ENCODE measurements at regions not wholly inside any gene's neighbourhood (a gene's known extent, or its start where the extent isn't known, plus 50 kb on each side); places are given as distances from the start of the nearest gene placed in this dataset.

GRCh38 chr22:48145738-48146137 lies 1383.3 kb downstream of the TBC1D22A start:
- CTCF ChIA-PET, result no interaction called here
- H3K14ac ChIP-seq (replicated peaks; ENCODE audit: low read depth, low read length), result no peak overlapping the region
- no peaks in the 10 kb centered on the region for H3K9me1 ChIP-seq (ENCODE audit: insufficient read depth, low read length)
- in situ Hi-C loops (cut with MboI; ENCODE audit: low sequenced_read_pairs) (no loop called here), intact Hi-C loops (cut with micrococcal nuclease) (no loop called here), dilution Hi-C loops (cut with HindIII; ENCODE audit: low sequenced_read_pairs, unreplicated experiment) (no loop called here)
- POLR2A ChIA-PET (ENCODE audit: unreplicated experiment), result no interaction called here
- no peak overlapping the region for H3K27ac ChIP-seq (ENCODE audit: insufficient read depth, low read length)
- H3K56ac ChIP-seq (ENCODE audit: extremely low read depth, insufficient read depth, low read length), result no peak overlapping the region
- TF ChIP-seq RAD21 (IDR thresholded peaks at IDR 0.05; ENCODE audit: low read length), result no peak
- no peak for TF ChIP-seq ELK1 (IDR thresholded peaks at IDR 0.05; ENCODE audit: borderline replicate concordance, low read depth, low read length)
- no peak for TF ChIP-seq RFX5 (IDR thresholded peaks at IDR 0.05; ENCODE audit: low read depth, low read length)
- TF ChIP-seq POLR2A (IDR thresholded peaks at IDR 0.05; ENCODE audit: low read depth, low read length), result no peak
- no peak for TF ChIP-seq BHLHE40 (IDR thresholded peaks at IDR 0.05; ENCODE audit: low read depth, low read length)
- no peak for TF ChIP-seq MXI1 (IDR thresholded peaks at IDR 0.05; ENCODE audit: borderline replicate concordance, low read depth, low read length)
- H2BK20ac ChIP-seq (ENCODE audit: low read depth, low read length), result no peak overlapping the region
- H4K5ac ChIP-seq (ENCODE audit: low read depth, low read length), result no peak overlapping the region
- no TSS peak for BruUV-seq (replicated peaks)
- no peak overlapping the region for H2BK15ac ChIP-seq (ENCODE audit: low read depth, low read length)
- no peaks in the 10 kb centered on the region for H3K27me3 ChIP-seq (ENCODE audit: control insufficient read depth, insufficient read depth, low read length)
- no peak overlapping the region for H3K4ac ChIP-seq (ENCODE audit: low read depth, low read length)
- no peaks in the 10 kb centered on the region for H3K79me1 ChIP-seq (ENCODE audit: low read depth in 1 of 2, low read length in 2 of 2)
- no peak overlapping the region for H2BK5ac ChIP-seq (ENCODE audit: low read depth, low read length, poor library complexity, severe bottlenecking)
- H4K20me1 ChIP-seq (ENCODE audit: insufficient read depth, low read length), result no peaks in the 10 kb centered on the region
- no peak overlapping the region for H4K91ac ChIP-seq (ENCODE audit: insufficient read depth, low read depth, low read length)
- H4K8ac ChIP-seq (ENCODE audit: low read depth in 2 of 2, low read length in 2 of 2), result no peak overlapping the region
- H3K4me2 ChIP-seq (ENCODE audit: low read depth, low read length), result no peak overlapping the region
- no peaks in the 10 kb centered on the region for H3K36me3 ChIP-seq (ENCODE audit: control insufficient read depth, insufficient read depth, low read length)
- no peak overlapping the region for H3K23ac ChIP-seq (ENCODE audit: low read depth, low read length)
- ATAC-seq (ENCODE audit: low read depth) (no peak), DNase-seq (no peak)
- no peak overlapping the region for H3K4me3 ChIP-seq (ENCODE audit: insufficient read depth, low read depth, low read length)
- no peak overlapping the region for H3K9ac ChIP-seq (ENCODE audit: low read depth, low read length)
- H2AK5ac ChIP-seq (ENCODE audit: low read depth, low read length), result no peak overlapping the region
- no peak overlapping the region for H2AK9ac ChIP-seq (replicated peaks; ENCODE audit: low read depth, low read length, poor library complexity)
- WGBS, 2 experiments (ENCODE audit: extremely low coverage in 2 of 2, insufficient read length in 1 of 2), result no CpG with 5 or more reads among the region's 7 CpGs
- no peaks in the 10 kb centered on the region for H3K4me1 ChIP-seq (ENCODE audit: control insufficient read depth, insufficient read depth, low read length)
- H2BK120ac ChIP-seq (ENCODE audit: low read depth, low read length), result no peak overlapping the region
- no peak overlapping the region for H3K18ac ChIP-seq (ENCODE audit: low read depth, low read length)
- H3K9me3 ChIP-seq (ENCODE audit: control insufficient read depth, insufficient read depth, low read length), result peaks cover 63% of the 10 kb centered on the region
- no peak overlapping the region for H2AFZ ChIP-seq (replicated peaks; ENCODE audit: low read length, poor library complexity)

All from IMR-90 (cell line).